CD4-positive, alpha-beta memory T cell (primary cell): ENCODE measurements at regions not wholly inside any gene's neighbourhood (a gene's known extent, or its start where the extent isn't known, plus 50 kb on each side); places are given as distances from the start of the nearest gene placed in this dataset.
A peak's percentile ranks its signal among the peaks of the same experiment; 100 is the strongest.
"Not testable (repeated sequence)": the region's sequence is repeated elsewhere in the genome, so short reads cannot be mapped to it uniquely, and the experiment has no call there.

Experiments
- CTCF ChIA-PET: fragments of 350-600 bp; sonication (Branson Sonifier 250); formaldehyde crosslinking; loops from one replicate; lab custom pipeline; 2021; ENCODE audit warnings: inconsistent platforms; ENCODE audit not compliant: partially characterized antibody; lab: Charles Lee
- POLR2A ChIA-PET: fragments of 350-600 bp; sonication (Branson Sonifier 250); formaldehyde crosslinking; loops from one replicate; lab custom pipeline; 2021; ENCODE audit not compliant: partially characterized antibody; lab: Charles Lee
- DNase-seq, 5 donors: peaks; one replicate each; pipeline versions ENCODE4 v3.0.0 to v3.0.0-alpha.2; 2020 to 2022; ENCODE audit warnings: mixed read lengths in 1 of 5
- H3K27ac ChIP-seq: one replicate; pipeline ENCODE4 v1.7.0; 2013; ENCODE audit warnings: low read depth, low read length
- H3K27me3 ChIP-seq: 2 replicates; pipeline ENCODE4 v1.7.0; 2013; ENCODE audit warnings: mild to moderate bottlenecking, low read length, moderate library complexity; ENCODE audit not compliant: insufficient read depth
- H3K36me3 ChIP-seq: 2 replicates; pipeline ENCODE4 v1.7.0; 2013; ENCODE audit warnings: mild to moderate bottlenecking, low read length, moderate library complexity; ENCODE audit not compliant: insufficient read depth
- H3K4me1 ChIP-seq: 2 replicates; pipeline ENCODE4 v1.7.0; 2013; ENCODE audit warnings: mild to moderate bottlenecking, low read length, moderate library complexity; ENCODE audit not compliant: insufficient read depth
- H3K4me3 ChIP-seq, 2 donors: one replicate each; pipeline ENCODE4 v1.7.0; 2013; ENCODE audit warnings: low read length in 2 of 2, mild to moderate bottlenecking in 1 of 2
- H3K9me3 ChIP-seq, 2 donors: one replicate each; pipeline ENCODE4 v1.7.0; 2013; ENCODE audit warnings: low read length in 2 of 2, control low read depth in 1 of 2; ENCODE audit not compliant: control insufficient read depth in 1 of 2
- H3K27ac Mint-ChIP-seq, 7 donors: one replicate each; pipeline ENCODE4 v1.8.0; 2020 to 2021; ENCODE audit warnings: mixed read lengths in 7 of 7, mild to moderate bottlenecking in 6 of 7, inconsistent platforms in 3 of 7, moderate library complexity in 3 of 7
- H3K27me3 Mint-ChIP-seq, 2 donors: one replicate each; pipeline ENCODE4 v1.8.0; 2020 to 2021; ENCODE audit warnings: mixed read lengths in 2 of 2
- H3K36me3 Mint-ChIP-seq, 2 donors: one replicate each; pipeline ENCODE4 v1.8.0; 2020 to 2021; ENCODE audit warnings: mixed read lengths in 2 of 2, inconsistent platforms in 1 of 2, mild to moderate bottlenecking in 1 of 2
- H3K4me1 Mint-ChIP-seq, 4 donors: one replicate each; pipeline ENCODE4 v1.8.0; 2020 to 2021; ENCODE audit warnings: mixed read lengths in 4 of 4, mild to moderate bottlenecking in 1 of 4
- H3K4me3 Mint-ChIP-seq, 8 donors: one replicate each; pipeline ENCODE4 v1.8.0; 2020 to 2021; ENCODE audit warnings: mixed read lengths in 8 of 8, mild to moderate bottlenecking in 7 of 8, moderate library complexity in 6 of 8, inconsistent platforms in 3 of 8
- H3K9me3 Mint-ChIP-seq, 8 donors: one replicate each; pipeline ENCODE4 v1.8.0; 2020 to 2021; ENCODE audit warnings: mixed read lengths in 8 of 8, mild to moderate bottlenecking in 5 of 8, inconsistent platforms in 3 of 8, moderate library complexity in 1 of 8
- intact Hi-C: fragments of 100-400 bp; cut with micrococcal nuclease; formaldehyde crosslinking; loops from one replicate; pipeline ENCODE4 v1.15.1; 2023

- peaks cover 24 to 33% (median 29%) of the 10 kb centered on the region in 4 donors for H3K4me1 Mint-ChIP-seq
- Histone ChIP-seq H3K4me3 (peak overlapping the region in 1 of 2 donors; percentile 29), H3K36me3 (peaks cover 12% of the 10 kb centered on the region), H3K9me3 (no peaks in the 10 kb centered on the region), H3K27ac (peak overlapping the region; percentile 64), H3K4me1 (peaks cover 30% of the 10 kb centered on the region), H3K27me3 (no peaks in the 10 kb centered on the region)
- peak overlapping the region; percentile 80 to 95 (median 91) for H3K27ac Mint-ChIP-seq
- peak overlapping the region; percentile 56 to 84 (median 78) for H3K4me3 Mint-ChIP-seq
- ChIA-PET CTCF (no interaction called here), POLR2A (no interaction called here)
- peaks cover 0 to 3% (median 0%) of the 10 kb centered on the region in 8 donors for H3K9me3 Mint-ChIP-seq
- intact Hi-C loops, result no loop called here
- no peaks in the 10 kb centered on the region for H3K27me3 Mint-ChIP-seq
- peak; percentile 51 to 76 (median 61) for DNase-seq
- H3K36me3 Mint-ChIP-seq, result peaks cover 27 to 33% of the 10 kb centered on the region in 2 donors
Observed at GRCh38 chr6:144559865-144560593, 274.9 kb downstream of the UTRN start.

GRCh38 chr6:144561455-144562043 lies 276.4 kb downstream of the UTRN start:
- peaks cover 14 to 20% of the 10 kb centered on the region in 2 donors for H3K36me3 Mint-ChIP-seq
- no peaks in the 10 kb centered on the region for H3K9me3 ChIP-seq
- no peaks in the 10 kb centered on the region for H3K27me3 ChIP-seq
- POLR2A ChIA-PET, result no interaction called here
- H3K36me3 ChIP-seq, result peaks cover 9% of the 10 kb centered on the region
- peak overlapping the region in 4 of 7 donors; percentile 2 to 82 (median 57) for H3K27ac Mint-ChIP-seq
- no peak overlapping the region for H3K4me3 Mint-ChIP-seq
- H3K4me1 Mint-ChIP-seq, result peaks cover 24 to 30% (median 27%) of the 10 kb centered on the region in 4 donors
- H3K27ac ChIP-seq, result no peak overlapping the region
- CTCF ChIA-PET, result no interaction called here
- peaks cover 0 to 2% (median 0%) of the 10 kb centered on the region in 8 donors for H3K9me3 Mint-ChIP-seq
- intact Hi-C loops, result no loop called here
- no peak overlapping the region for H3K4me3 ChIP-seq
- peaks cover 45% of the 10 kb centered on the region for H3K4me1 ChIP-seq
- no peaks in the 10 kb centered on the region for H3K27me3 Mint-ChIP-seq
- no peak for DNase-seq

GRCh38 chr6:144564202-144564601 lies 279.1 kb downstream of the UTRN start:
- H3K4me3 Mint-ChIP-seq, result no peak overlapping the region

GRCh38 chr6:144566868-144567615 lies 281.9 kb downstream of the UTRN start:
- H3K36me3 ChIP-seq, result no peaks in the 10 kb centered on the region
- CTCF ChIA-PET, result interaction anchor here (0.9 to 3.6 kb wide), 4 partner anchors 12 to 27 kb away, joined by 3 to 15 read pairs (median 6); no protein-coding TSS in a partner anchor

More at GRCh38 chr6:144564202-144564601, 279.1 kb downstream of the UTRN start:
- no peaks in the 10 kb centered on the region for H3K27me3 Mint-ChIP-seq
- peaks cover 10 to 11% of the 10 kb centered on the region in 2 donors for H3K36me3 Mint-ChIP-seq
- DNase-seq, result no peak
- intact Hi-C loops, result no loop called here
- no peaks in the 10 kb centered on the region for H3K9me3 ChIP-seq
- ChIA-PET POLR2A (no interaction called here), CTCF (interaction anchor here (1.4 to 2.2 kb wide), 2 partner anchors 17 to 19 kb away, joined by 5 to 7 read pairs; no protein-coding TSS in a partner anchor)
- H3K4me1 ChIP-seq, result peaks cover 49% of the 10 kb centered on the region
- H3K9me3 Mint-ChIP-seq, result peaks cover 0 to 2% (median 0%) of the 10 kb centered on the region in 8 donors
- H3K27ac Mint-ChIP-seq, result no peak overlapping the region
- H3K27me3 ChIP-seq, result no peaks in the 10 kb centered on the region
- H3K4me1 Mint-ChIP-seq, result peaks cover 18 to 25% (median 19%) of the 10 kb centered on the region in 4 donors
- H3K4me3 ChIP-seq, result no peak overlapping the region
- H3K27ac ChIP-seq, result no peak overlapping the region
- H3K36me3 ChIP-seq, result no peaks in the 10 kb centered on the region

GRCh38 chr6:144568241-144568640 lies 283.1 kb downstream of the UTRN start:
- Histone ChIP-seq H3K4me1 (peaks cover 27% of the 10 kb centered on the region), H3K9me3 (no peaks in the 10 kb centered on the region), H3K27me3 (no peaks in the 10 kb centered on the region), H3K27ac (no peak overlapping the region), H3K36me3 (no peaks in the 10 kb centered on the region), H3K4me3 (no peak overlapping the region)
- no peaks in the 10 kb centered on the region for H3K27me3 Mint-ChIP-seq
- POLR2A ChIA-PET, result no interaction called here
- peaks cover 32 to 33% of the 10 kb centered on the region in 2 donors for H3K36me3 Mint-ChIP-seq
- H3K27ac Mint-ChIP-seq, result no peak overlapping the region
- CTCF ChIA-PET, result interaction anchor here (0.8 to 3.6 kb wide), 3 partner anchors 12 to 22 kb away, joined by 3 to 15 read pairs (median 6); no protein-coding TSS in a partner anchor
- no peak overlapping the region for H3K4me3 Mint-ChIP-seq
- DNase-seq, result no peak
- peaks cover 0 to 4% (median 0%) of the 10 kb centered on the region in 8 donors for H3K9me3 Mint-ChIP-seq
- H3K4me1 Mint-ChIP-seq, result peaks cover 0 to 16% (median 6%) of the 10 kb centered on the region in 4 donors
- intact Hi-C loops, result loop anchor here (1.0 kb wide), 1 partner anchor 14 kb away; no protein-coding TSS in a partner anchor

More at GRCh38 chr6:144566868-144567615, 281.9 kb downstream of the UTRN start:
- Mint-ChIP-seq H3K27me3 (no peaks in the 10 kb centered on the region), H3K9me3 (peaks cover 0 to 6% (median 0%) of the 10 kb centered on the region in 8 donors), H3K27ac (no peak overlapping the region), H3K4me3 (no peak overlapping the region), H3K4me1 (peaks cover 0 to 16% (median 6%) of the 10 kb centered on the region in 4 donors), H3K36me3 (peaks cover 27 to 28% of the 10 kb centered on the region in 2 donors)
- intact Hi-C loops, result no loop called here
- Histone ChIP-seq H3K4me1 (peaks cover 27% of the 10 kb centered on the region), H3K27ac (no peak overlapping the region), H3K4me3 (no peak overlapping the region), H3K27me3 (no peaks in the 10 kb centered on the region), H3K9me3 (no peaks in the 10 kb centered on the region)
- POLR2A ChIA-PET, result interaction anchor here (1.2 to 2.0 kb wide), 2 partner anchors 15 to 17 kb away, joined by 3 to 5 read pairs; no protein-coding TSS in a partner anchor
- DNase-seq, result peak in 3 of 5 donors; percentile 10 to 34 (median 23)

- DNase-seq, H3K4me3 Mint-ChIP-seq, H3K27me3 Mint-ChIP-seq, H3K9me3 Mint-ChIP-seq, H3K4me3 ChIP-seq, H3K27me3 ChIP-seq, H3K36me3 ChIP-seq, H3K27ac ChIP-seq, intact Hi-C loops, CTCF ChIA-PET, POLR2A ChIA-PET, H3K9me3 ChIP-seq: not testable (repeated sequence)
- H3K4me1 Mint-ChIP-seq, result peaks cover 6 to 33% (median 25%) of the 10 kb centered on the region in 4 donors
- H3K36me3 Mint-ChIP-seq, result peaks cover 37 to 50% of the 10 kb centered on the region in 2 donors
- peaks cover 20% of the 10 kb centered on the region for H3K4me1 ChIP-seq
- H3K27ac Mint-ChIP-seq, result peak overlapping the region in 1 of 7 donors; percentile 37
Observed at GRCh38 chr6:144572541-144572940, 287.4 kb downstream of the UTRN start.
